Kidney (tissue), 13 donors: ENCODE measurements at regions not wholly inside any gene's neighbourhood (a gene's known extent, or its start where the extent isn't known, plus 50 kb on each side); places are given as distances from the start of the nearest gene placed in this dataset.

ENCODE experiments used
- DNase-seq, 5 donors: peaks; one replicate each; pipeline ENCODE4 v3.0.0-alpha.2; 2013 to 2020
- FAIRE-seq: peaks from 2 replicates; lab custom pipeline; 2012; peaks lifted over from hg19 to GRCh38; lab: Jason Lieb, UNC
- H3K27ac ChIP-seq, 2 donors: one replicate each; pipeline ENCODE4 v1.7.0; 2013; ENCODE audit warnings: low read depth in 2 of 2, low read length in 2 of 2, inconsistent platforms in 1 of 2
- H3K27me3 ChIP-seq: one replicate; pipeline ENCODE4 v1.7.1; 2013; ENCODE audit warnings: low read length, inconsistent platforms; ENCODE audit not compliant: control insufficient read depth, insufficient read depth
- H3K36me3 ChIP-seq, 3 donors: one replicate each; pipeline versions ENCODE4 v1.7.0 to v1.7.1; 2013; ENCODE audit warnings: low read length in 3 of 3, control low read depth in 1 of 3, inconsistent platforms in 1 of 3; ENCODE audit not compliant: insufficient read depth in 3 of 3, control insufficient read depth in 2 of 3
- H3K4me1 ChIP-seq, 3 donors: one replicate each; pipeline versions ENCODE4 v1.7.0 to v1.7.1; 2013; ENCODE audit warnings: low read length in 3 of 3, inconsistent platforms in 1 of 3, low read depth in 1 of 3; ENCODE audit not compliant: control insufficient read depth in 2 of 3, insufficient read depth in 2 of 3
- H3K4me3 ChIP-seq, 3 donors: one replicate each; pipeline versions ENCODE4 v1.7.0 to v1.8.1; 2013; ENCODE audit warnings: low read length in 3 of 3, control low read depth in 1 of 3, inconsistent platforms in 1 of 3
- H3K9ac ChIP-seq, 3 donors: one replicate each; pipeline versions ENCODE4 v1.7.0 to v1.7.1; 2013; ENCODE audit warnings: low read length in 3 of 3, control low read depth in 1 of 3, inconsistent platforms in 1 of 3
- H3K9me3 ChIP-seq, 3 donors: one replicate each; pipeline versions ENCODE4 v1.7.0 to v1.7.1; 2013; ENCODE audit warnings: low read length in 3 of 3, control low read depth in 1 of 3, inconsistent platforms in 1 of 3; ENCODE audit not compliant: control insufficient read depth in 2 of 3, insufficient read depth in 1 of 3
- CTCF ChIP-seq: IDR thresholded peaks from 3 replicates; pipeline ENCODE4 v1.5.1; 2012; ENCODE audit warnings: mild to moderate bottlenecking, moderate library complexity, borderline replicate concordance; ENCODE audit not compliant: insufficient read depth; ENCODE audit errors: extremely low read depth
- intact Hi-C: fragments of 100-400 bp; cut with DNase I; formaldehyde crosslinking; loops from one replicate; pipeline ENCODE4 v1.11.1; 2022
- donor health status: control.
- donor health status: control.
- donor health status: control.
- donor health status: control.
- donor health status: control.
- donor health status: DM: yes; HTN: yes; CAD: no.
- donor health status: Normal renal cell carcinoma (clear cell type).

GRCh38 chr2:237223201-237223861 lies 137.6 kb downstream of the COPS8 start:
- no peaks in the 10 kb centered on the region for H3K27me3 ChIP-seq
- no peak for TF ChIP-seq CTCF
- FAIRE-seq: no peak
- no peaks in the 10 kb centered on the region for H3K36me3 ChIP-seq
- intact Hi-C loops: no loop called here
- no peak overlapping the region for H3K9ac ChIP-seq
- H3K27ac ChIP-seq: no peak overlapping the region
- H3K4me1 ChIP-seq: peaks cover 0 to 2% (median 0%) of the 10 kb centered on the region in 3 donors
- DNase-seq: no peak
- H3K4me3 ChIP-seq: no peak overlapping the region
- no peaks in the 10 kb centered on the region for H3K9me3 ChIP-seq

GRCh38 chr2:237227190-237227589 lies 141.5 kb downstream of the COPS8 start:
- H3K4me1 ChIP-seq: peaks cover 0 to 2% (median 0%) of the 10 kb centered on the region in 3 donors
- no peak for FAIRE-seq
- no peak for DNase-seq
- TF ChIP-seq CTCF: no peak
- H3K4me3 ChIP-seq: no peak overlapping the region
- intact Hi-C loops: no loop called here
- H3K36me3 ChIP-seq: no peaks in the 10 kb centered on the region
- no peak overlapping the region for H3K9ac ChIP-seq
- H3K9me3 ChIP-seq: no peaks in the 10 kb centered on the region
- no peaks in the 10 kb centered on the region for H3K27me3 ChIP-seq
- H3K27ac ChIP-seq: no peak overlapping the region

- H3K27me3 ChIP-seq: no peaks in the 10 kb centered on the region
Observed at GRCh38 chr2:237227592-237228280, 142.0 kb downstream of the COPS8 start.

More at GRCh38 chr2:237227592-237228280, 142.0 kb downstream of the COPS8 start:
- Histone ChIP-seq H3K4me3 (no peak overlapping the region), H3K4me1 (peaks cover 0 to 2% (median 0%) of the 10 kb centered on the region in 3 donors), H3K9me3 (no peaks in the 10 kb centered on the region), H3K36me3 (no peaks in the 10 kb centered on the region), H3K27ac (no peak overlapping the region), H3K9ac (no peak overlapping the region)
- DNase-seq: no peak
- FAIRE-seq: no peak
- TF ChIP-seq CTCF: no peak
- intact Hi-C loops: no loop called here
